Thymus (tissue), 11 donors: ENCODE measurements at regions not wholly inside any gene's neighbourhood (a gene's known extent, or its start where the extent isn't known, plus 50 kb on each side); places are given as distances from the start of the nearest gene placed in this dataset.

ENCODE experiments used
- DNase-seq, 9 donors: peaks; one replicate each; pipeline ENCODE4 v3.0.0-alpha.2; 2013; ENCODE audit warnings: low spot score in 9 of 9, low read depth in 6 of 9, missing footprints in 1 of 9
- H3K27ac ChIP-seq, 2 donors: one replicate each; pipeline ENCODE4 v1.5.1; 2013; ENCODE audit warnings: control low read depth in 1 of 2, low read depth in 1 of 2, low read length in 1 of 2, mild to moderate bottlenecking in 1 of 2, moderate library complexity in 1 of 2
- H3K27me3 ChIP-seq, 2 donors: one replicate each; pipeline ENCODE4 v1.5.1; 2013; ENCODE audit warnings: low read length in 1 of 2; ENCODE audit not compliant: control insufficient read depth in 2 of 2, insufficient read depth in 1 of 2
- H3K36me3 ChIP-seq, 2 donors: one replicate each; pipeline ENCODE4 v1.5.1; 2013; ENCODE audit warnings: low read length in 1 of 2, mild to moderate bottlenecking in 1 of 2, moderate library complexity in 1 of 2; ENCODE audit not compliant: control insufficient read depth in 2 of 2, insufficient read depth in 2 of 2
- H3K4me1 ChIP-seq, 2 donors: one replicate each; pipeline ENCODE4 v1.5.1; 2013; ENCODE audit warnings: low read length in 2 of 2; ENCODE audit not compliant: control insufficient read depth in 2 of 2, insufficient read depth in 2 of 2
- H3K4me3 ChIP-seq, 2 donors: one replicate each; pipeline ENCODE4 v1.5.1; 2013; ENCODE audit warnings: low read length in 2 of 2, control low read depth in 1 of 2, mild to moderate bottlenecking in 1 of 2
- H3K9me3 ChIP-seq, 2 donors: one replicate each; pipeline ENCODE4 v1.5.1; 2013; ENCODE audit warnings: low read length in 1 of 2, mild to moderate bottlenecking in 1 of 2; ENCODE audit not compliant: control insufficient read depth in 2 of 2, insufficient read depth in 1 of 2
- WGBS: extraction: QIAGEN DNeasy Blood & Tissue Kit; methylation state at CpG from one replicate; pipeline ENCODE4 v1.1.7; 2013; 5-methylcytosine and 5-hydroxymethylcytosine counted together
- donor health status: healthy.

GRCh38 chr7:115136796-115137443, 215.0 kb downstream of the MDFIC start:
- H3K9me3 ChIP-seq, result no peaks in the 10 kb centered on the region
- peaks cover 0 to 4% of the 10 kb centered on the region in 2 donors for H3K4me1 ChIP-seq
- H3K4me3 ChIP-seq, result no peak overlapping the region
- 94% methylated on average over 3 of the region's 3 CpGs for WGBS
- no peaks in the 10 kb centered on the region for H3K27me3 ChIP-seq
- H3K27ac ChIP-seq, result no peak overlapping the region
- no peak for DNase-seq
- no peaks in the 10 kb centered on the region for H3K36me3 ChIP-seq

GRCh38 chr7:115135769-115136410, 214.0 kb downstream of the MDFIC start:
- peaks cover 0 to 4% of the 10 kb centered on the region in 2 donors for H3K4me1 ChIP-seq
- no peak overlapping the region for H3K27ac ChIP-seq
- no peaks in the 10 kb centered on the region for H3K36me3 ChIP-seq
- WGBS, result 95% methylated on average over 1 of the region's 1 CpG
- no peaks in the 10 kb centered on the region for H3K9me3 ChIP-seq
- H3K4me3 ChIP-seq, result no peak overlapping the region
- H3K27me3 ChIP-seq, result no peaks in the 10 kb centered on the region
- peak in 1 of 9 donors; percentile 40 for DNase-seq

GRCh38 chr7:115135146-115135545, 213.3 kb downstream of the MDFIC start:
- WGBS, result 13% methylated on average over 4 of the region's 4 CpGs
- Histone ChIP-seq H3K27me3 (no peaks in the 10 kb centered on the region), H3K9me3 (no peaks in the 10 kb centered on the region), H3K27ac (no peak overlapping the region), H3K4me3 (no peak overlapping the region), H3K36me3 (no peaks in the 10 kb centered on the region), H3K4me1 (peaks cover 0 to 4% of the 10 kb centered on the region in 2 donors)
- no peak for DNase-seq

GRCh38 chr7:115133248-115133647, 211.4 kb downstream of the MDFIC start:
- Histone ChIP-seq H3K36me3 (no peaks in the 10 kb centered on the region), H3K27me3 (no peaks in the 10 kb centered on the region), H3K4me1 (peaks cover 0 to 4% of the 10 kb centered on the region in 2 donors), H3K27ac (no peak overlapping the region), H3K4me3 (no peak overlapping the region), H3K9me3 (no peaks in the 10 kb centered on the region)
- WGBS, result 97% methylated on average over 5 of the region's 5 CpGs
- DNase-seq, result no peak

- WGBS, result 93% methylated on average over 1 of the region's 1 CpG
- H3K9me3 ChIP-seq, result no peaks in the 10 kb centered on the region
- H3K4me3 ChIP-seq, result no peak overlapping the region
- H3K4me1 ChIP-seq, result peaks cover 0 to 4% of the 10 kb centered on the region in 2 donors
- no peak for DNase-seq
- H3K27ac ChIP-seq, result no peak overlapping the region
- no peaks in the 10 kb centered on the region for H3K27me3 ChIP-seq
- H3K36me3 ChIP-seq, result no peaks in the 10 kb centered on the region
Measured at GRCh38 chr7:115132096-115132495, 210.2 kb downstream of the MDFIC start.

GRCh38 chr7:115128154-115128553, 206.3 kb downstream of the MDFIC start:
- Histone ChIP-seq H3K27ac (no peak overlapping the region), H3K4me1 (no peaks in the 10 kb centered on the region), H3K36me3 (no peaks in the 10 kb centered on the region), H3K4me3 (no peak overlapping the region), H3K9me3 (no peaks in the 10 kb centered on the region), H3K27me3 (no peaks in the 10 kb centered on the region)
- DNase-seq, result no peak
- 98% methylated on average over 2 of the region's 2 CpGs for WGBS

- 84% methylated on average over 5 of the region's 5 CpGs for WGBS
- Histone ChIP-seq H3K27me3 (no peaks in the 10 kb centered on the region), H3K27ac (no peak overlapping the region), H3K4me3 (no peak overlapping the region), H3K36me3 (no peaks in the 10 kb centered on the region), H3K4me1 (no peaks in the 10 kb centered on the region), H3K9me3 (no peaks in the 10 kb centered on the region)
- DNase-seq, result no peak
Measured at GRCh38 chr7:115127399-115128021, 205.6 kb downstream of the MDFIC start.

GRCh38 chr7:115125750-115126149, 203.9 kb downstream of the MDFIC start:
- no peaks in the 10 kb centered on the region for H3K27me3 ChIP-seq
- H3K9me3 ChIP-seq, result no peaks in the 10 kb centered on the region
- no peak for DNase-seq
- H3K27ac ChIP-seq, result no peak overlapping the region
- H3K36me3 ChIP-seq, result no peaks in the 10 kb centered on the region
- H3K4me3 ChIP-seq, result no peak overlapping the region
- H3K4me1 ChIP-seq, result no peaks in the 10 kb centered on the region

GRCh38 chr7:115125312-115125711, 203.4 kb downstream of the MDFIC start:
- H3K4me3 ChIP-seq, result no peak overlapping the region
- H3K9me3 ChIP-seq, result no peaks in the 10 kb centered on the region
- no peaks in the 10 kb centered on the region for H3K4me1 ChIP-seq
- no peak for DNase-seq
- H3K27me3 ChIP-seq, result no peaks in the 10 kb centered on the region
- H3K36me3 ChIP-seq, result no peaks in the 10 kb centered on the region
- WGBS, result 98% methylated on average over 3 of the region's 3 CpGs
- no peak overlapping the region for H3K27ac ChIP-seq
